ENCODE measurements at regions not wholly inside any gene's neighbourhood (a gene's known extent, or its start where the extent isn't known, plus 50 kb on each side); places are given as distances from the start of the nearest gene placed in this dataset.

- Histone ChIP-seq H3K4me1 (no peaks in the 10 kb centered on the region), H3K4me3 (no peak overlapping the region), H3K9me3 (no peaks in the 10 kb centered on the region), H3K4me2 (no peak overlapping the region), H3K27ac (no peak overlapping the region)
- ChIA-PET CTCF (no interaction called here), POLR2A (no interaction called here)
- FAIRE-seq (no peak), DNase-seq (ENCODE audit: low read depth in 1 of 2, low spot score in 1 of 2) (no peak), ATAC-seq (no peak)
- WGBS (ENCODE audit: missing lambda C conversion rate) = 86% methylated on average over 1 of the region's 1 CpG
- TF ChIP-seq RAD21 (conservative IDR thresholded peaks at IDR 0.05 in 1 of 2, IDR thresholded peaks at IDR 0.05 in 1 of 2) (no peak), CBX8 (IDR thresholded peaks at IDR 0.05) (no peak), GATA3 (IDR thresholded peaks at IDR 0.05; ENCODE audit: borderline replicate concordance) (no peak), MYC (IDR thresholded peaks at IDR 0.05; ENCODE audit: borderline replicate concordance, low read length) (no peak), HMGXB4 (CRISPR knock-in tag; IDR thresholded peaks at IDR 0.05; ENCODE audit: borderline replicate concordance) (no peak), NR3C1 (IDR thresholded peaks at IDR 0.05) (no peak), EP300 (IDR thresholded peaks at IDR 0.05) (no peak), USF2 (IDR thresholded peaks at IDR 0.05) (no peak), RARB (CRISPR knock-in tag; IDR thresholded peaks at IDR 0.05) (no peak), JUNB (IDR thresholded peaks at IDR 0.05) (no peak), PBX3 (IDR thresholded peaks at IDR 0.05) (no peak)
These were observed 94.1 kb upstream of the TP63 start for GRCh38 chr3:189537135-189537534.

GRCh38 chr3:189547448-189547847, 83.7 kb upstream of the TP63 start:
- DNase-seq (ENCODE audit: low read depth in 1 of 2, low spot score in 1 of 2) = no peak
- ChIA-PET POLR2A (no interaction called here), CTCF (no interaction called here)
- H3K9me3 ChIP-seq = peaks cover 9% of the 10 kb centered on the region; the same call in 1 of the 3 replicates
- H3K4me1 ChIP-seq = no peaks in the 10 kb centered on the region
- TF ChIP-seq HEYL (CRISPR knock-in tag; IDR thresholded peaks at IDR 0.05) (no peak), KDM5A (IDR thresholded peaks at IDR 0.05) (no peak), ZNF302 (CRISPR knock-in tag; IDR thresholded peaks at IDR 0.05) (no peak), EHF (CRISPR knock-in tag; IDR thresholded peaks at IDR 0.05) (no peak), ELK1 (IDR thresholded peaks at IDR 0.05; ENCODE audit: low read depth, low read length) (no peak), KDM1A (IDR thresholded peaks at IDR 0.05; ENCODE audit: low read depth) (no peak), CTCF (IDR thresholded peaks at IDR 0.05) (no peak), HOXB5 (CRISPR knock-in tag; IDR thresholded peaks at IDR 0.05) (no peak), ZFP36 (IDR thresholded peaks at IDR 0.05; ENCODE audit: borderline replicate concordance, partially characterized antibody) (no peak), RFX5 (IDR thresholded peaks at IDR 0.05) (no peak), ESRRA (IDR thresholded peaks at IDR 0.05; ENCODE audit: borderline replicate concordance, low read length) (no peak), FOXS1 (CRISPR knock-in tag; IDR thresholded peaks at IDR 0.05) (no peak), RNF2 (IDR thresholded peaks at IDR 0.05; ENCODE audit: borderline replicate concordance, low read depth) (no peak), SMC3 (IDR thresholded peaks at IDR 0.05) (no peak)
- H3K4me2 ChIP-seq = no peak overlapping the region
- no peak overlapping the region for H3K27ac ChIP-seq
- no peak overlapping the region for H3K4me3 ChIP-seq
- FAIRE-seq = no peak
- no peak for ATAC-seq

Data from A549 (cell line).